HFFc6 (cell line): ENCODE measurements at regions not wholly inside any gene's neighbourhood (a gene's known extent, or its start where the extent isn't known, plus 50 kb on each side); places are given as distances from the start of the nearest gene placed in this dataset.

Experiments
- DNase-seq: peaks from one replicate; pipeline ENCODE4 v3.0.0-alpha.2; 2018
- H3K27ac Mint-ChIP-seq: 2 replicates; pipeline ENCODE4 v1.8.0; 2020; ENCODE audit warnings: mild to moderate bottlenecking, mixed read lengths
- H3K27me3 Mint-ChIP-seq: 2 replicates; pipeline ENCODE4 v1.8.0; 2021; ENCODE audit warnings: mild to moderate bottlenecking, moderate library complexity, mixed read lengths; ENCODE audit not compliant: insufficient read depth
- H3K36me3 Mint-ChIP-seq: 2 replicates; pipeline ENCODE4 v1.8.0; 2021; ENCODE audit warnings: low read depth, mixed read lengths
- H3K4me1 Mint-ChIP-seq: 2 replicates; pipeline ENCODE4 v1.8.0; 2020; ENCODE audit warnings: low read depth, mixed read lengths
- H3K4me3 Mint-ChIP-seq: 2 replicates; pipeline ENCODE4 v1.8.0; 2020; ENCODE audit warnings: mild to moderate bottlenecking, moderate library complexity, mixed read lengths
- H3K9me3 Mint-ChIP-seq: 2 replicates; pipeline ENCODE4 v1.8.0; 2020; ENCODE audit warnings: mild to moderate bottlenecking, mixed read lengths
- TF ChIP-seq, protein P1 (sequence below): fragments of 200-600 bp; sonication (generic); IDR thresholded peaks from 2 replicates; pipeline ENCODE4 v1.5.0; 2021; ENCODE audit warnings: antibody characterized with exemption, mild to moderate bottlenecking

DNA sequence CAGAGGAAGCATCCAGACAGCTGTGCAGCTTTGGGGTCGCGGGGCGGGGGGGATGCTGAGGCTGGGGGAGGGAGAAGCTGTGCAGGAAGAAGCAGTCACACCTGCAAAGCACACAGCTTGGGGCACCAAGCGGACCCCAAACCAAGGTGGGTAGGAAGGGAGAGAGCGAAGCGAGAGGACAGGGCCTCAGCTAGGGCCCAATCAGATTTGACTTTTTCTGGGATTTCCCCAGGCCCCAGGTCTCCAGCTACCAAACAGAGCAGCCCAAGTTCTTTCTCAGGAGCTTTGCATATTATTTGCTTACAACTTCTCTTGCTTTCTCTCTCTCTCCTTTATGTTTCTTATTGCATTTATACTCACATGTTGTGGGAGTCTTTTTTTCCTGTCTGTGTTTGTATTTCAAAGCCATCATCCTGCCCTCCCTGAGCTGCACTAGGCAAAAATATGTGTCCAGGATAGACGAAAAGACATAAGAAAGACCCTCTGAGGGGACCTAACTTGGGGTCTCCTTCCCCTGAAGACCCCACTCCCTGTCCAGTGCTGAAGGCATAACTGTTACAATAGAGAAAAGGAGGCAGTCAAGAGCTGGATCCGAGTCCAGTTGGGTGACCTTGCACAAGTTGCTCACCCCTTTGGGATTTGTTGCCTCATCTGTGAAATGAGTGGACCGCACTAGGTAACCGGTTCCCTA, 50.6 kb upstream of the SMNDC1 start:
- Mint-ChIP-seq H3K4me3 (no peak overlapping the region), H3K27ac (peak overlapping the region; percentile 46), H3K9me3 (no peaks in the 10 kb centered on the region), H3K4me1 (peaks cover 94% of the 10 kb centered on the region), H3K36me3 (peaks cover 4% of the 10 kb centered on the region; the same call in 1 of the 2 replicates), H3K27me3 (no peaks in the 10 kb centered on the region; the same call in 1 of the 2 replicates)
- no peak for DNase-seq
- TF ChIP-seq, protein P1, sequence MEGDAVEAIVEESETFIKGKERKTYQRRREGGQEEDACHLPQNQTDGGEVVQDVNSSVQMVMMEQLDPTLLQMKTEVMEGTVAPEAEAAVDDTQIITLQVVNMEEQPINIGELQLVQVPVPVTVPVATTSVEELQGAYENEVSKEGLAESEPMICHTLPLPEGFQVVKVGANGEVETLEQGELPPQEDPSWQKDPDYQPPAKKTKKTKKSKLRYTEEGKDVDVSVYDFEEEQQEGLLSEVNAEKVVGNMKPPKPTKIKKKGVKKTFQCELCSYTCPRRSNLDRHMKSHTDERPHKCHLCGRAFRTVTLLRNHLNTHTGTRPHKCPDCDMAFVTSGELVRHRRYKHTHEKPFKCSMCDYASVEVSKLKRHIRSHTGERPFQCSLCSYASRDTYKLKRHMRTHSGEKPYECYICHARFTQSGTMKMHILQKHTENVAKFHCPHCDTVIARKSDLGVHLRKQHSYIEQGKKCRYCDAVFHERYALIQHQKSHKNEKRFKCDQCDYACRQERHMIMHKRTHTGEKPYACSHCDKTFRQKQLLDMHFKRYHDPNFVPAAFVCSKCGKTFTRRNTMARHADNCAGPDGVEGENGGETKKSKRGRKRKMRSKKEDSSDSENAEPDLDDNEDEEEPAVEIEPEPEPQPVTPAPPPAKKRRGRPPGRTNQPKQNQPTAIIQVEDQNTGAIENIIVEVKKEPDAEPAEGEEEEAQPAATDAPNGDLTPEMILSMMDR, result no peak

DNA sequence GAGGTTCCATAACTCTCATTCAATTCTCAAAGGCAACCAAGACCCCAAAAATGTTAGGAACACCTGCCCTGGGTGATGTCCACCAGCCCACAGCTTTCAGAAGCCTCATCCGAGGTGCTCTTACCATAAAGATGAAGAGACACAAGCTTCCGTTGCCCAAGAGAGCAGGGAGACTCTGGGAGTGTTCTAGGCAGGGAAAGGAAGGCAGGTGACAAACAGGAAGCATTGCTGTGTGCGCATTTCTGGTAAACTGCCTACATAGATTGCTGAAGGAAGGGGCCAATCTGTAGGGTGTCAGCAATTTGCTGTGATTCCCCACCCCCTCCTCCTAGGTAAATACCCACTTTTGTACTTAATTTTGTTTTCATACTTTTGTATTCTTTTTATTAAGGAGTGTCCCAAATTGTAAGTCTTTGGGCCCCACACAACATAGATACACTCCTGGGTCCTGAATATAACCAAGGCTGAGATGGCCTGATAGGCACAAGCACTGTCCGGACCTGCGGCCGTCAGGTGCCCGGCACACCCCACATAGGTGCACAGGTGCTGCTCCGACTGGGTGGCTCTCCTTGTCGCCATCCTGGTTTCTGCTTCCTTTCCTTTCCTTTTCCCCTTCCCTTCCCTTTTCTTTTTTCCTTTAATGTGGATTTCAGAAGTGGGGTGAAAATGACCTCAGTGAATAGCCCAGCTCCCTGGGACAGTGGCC, 51.4 kb upstream of the SMNDC1 start:
- DNase-seq, result no peak
- H3K4me1 Mint-ChIP-seq, result peaks cover 92% of the 10 kb centered on the region
- no peaks in the 10 kb centered on the region for H3K9me3 Mint-ChIP-seq
- no peaks in the 10 kb centered on the region; the same call in 1 of the 2 replicates for H3K27me3 Mint-ChIP-seq
- H3K27ac Mint-ChIP-seq, result peak overlapping the region; percentile 94
- no peak overlapping the region for H3K4me3 Mint-ChIP-seq
- H3K36me3 Mint-ChIP-seq, result peaks cover 4% of the 10 kb centered on the region; the same call in 1 of the 2 replicates
- TF ChIP-seq, protein P1, result no peak

DNA sequence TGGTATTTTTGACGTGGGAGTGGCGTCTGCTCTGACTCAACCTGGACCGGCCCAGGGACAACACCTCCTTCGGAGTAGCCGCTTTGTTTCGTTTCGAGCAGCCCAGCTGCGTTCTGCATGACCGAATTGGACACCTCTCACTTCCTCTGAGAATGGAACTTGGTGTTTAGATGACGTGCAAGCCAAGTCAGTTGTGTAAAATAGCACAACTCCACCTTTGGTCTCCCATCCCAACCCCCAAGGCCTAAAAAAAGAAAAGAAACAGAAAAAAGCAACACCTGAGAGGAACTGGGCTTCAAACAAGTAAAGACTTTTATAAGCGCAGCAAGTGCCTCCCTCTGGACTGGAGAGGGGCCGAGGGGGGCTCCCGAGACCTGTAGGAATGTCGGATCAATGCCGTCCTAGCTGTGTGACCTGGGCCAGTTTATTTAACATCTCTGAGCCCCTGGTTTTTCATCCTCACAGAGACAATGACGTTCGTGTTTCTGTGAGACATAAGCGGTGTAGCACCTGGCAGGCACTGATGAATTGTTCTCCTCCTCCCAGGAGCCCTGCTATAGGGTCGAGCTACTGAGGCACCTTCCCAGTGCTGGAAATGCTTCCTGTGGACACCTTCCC, 52.0 kb upstream of the SMNDC1 start:
- Mint-ChIP-seq H3K27ac (peak overlapping the region; percentile 94), H3K9me3 (no peaks in the 10 kb centered on the region), H3K4me3 (peak overlapping the region; percentile 63), H3K4me1 (peaks cover 89% of the 10 kb centered on the region), H3K36me3 (no peaks in the 10 kb centered on the region; the same call in 1 of the 2 replicates), H3K27me3 (no peaks in the 10 kb centered on the region; the same call in 1 of the 2 replicates)
- TF ChIP-seq, protein P1, result no peak
- DNase-seq, result no peak

DNA sequence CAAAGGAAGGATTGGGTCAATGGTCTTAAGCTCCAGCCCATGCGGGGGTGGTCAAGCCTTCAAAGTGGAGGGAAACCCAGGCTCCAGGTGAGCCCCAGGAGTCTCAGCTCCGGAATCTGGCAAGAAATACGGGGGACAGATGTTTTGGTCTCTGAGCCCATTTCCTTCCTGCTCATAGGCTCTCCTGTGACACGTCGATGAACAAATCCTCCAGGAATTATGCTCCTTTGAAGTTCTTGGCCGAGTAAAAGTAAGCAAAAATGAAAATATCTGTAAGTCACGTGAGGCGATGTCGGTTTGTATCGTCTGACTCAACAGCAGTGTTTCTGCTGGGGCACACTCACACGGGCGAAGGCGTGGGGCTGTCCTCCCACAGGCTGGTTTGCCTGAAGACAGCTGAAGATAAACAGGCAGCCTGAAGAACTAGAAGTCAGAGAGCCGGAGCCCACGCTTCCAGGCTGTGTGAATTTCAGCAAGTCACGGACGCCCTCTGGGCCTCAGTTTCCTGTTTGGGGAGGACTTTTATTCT, 52.6 kb upstream of the SMNDC1 start:
- H3K9me3 Mint-ChIP-seq, result no peaks in the 10 kb centered on the region
- peak overlapping the region; percentile 63 for H3K4me3 Mint-ChIP-seq
- H3K27me3 Mint-ChIP-seq, result no peaks in the 10 kb centered on the region; the same call in 1 of the 2 replicates
- peaks cover 87% of the 10 kb centered on the region for H3K4me1 Mint-ChIP-seq
- TF ChIP-seq, protein P1, result no peak
- H3K27ac Mint-ChIP-seq, result peak overlapping the region; percentile 94
- peak; percentile 96 for DNase-seq
- no peaks in the 10 kb centered on the region for H3K36me3 Mint-ChIP-seq

DNA sequence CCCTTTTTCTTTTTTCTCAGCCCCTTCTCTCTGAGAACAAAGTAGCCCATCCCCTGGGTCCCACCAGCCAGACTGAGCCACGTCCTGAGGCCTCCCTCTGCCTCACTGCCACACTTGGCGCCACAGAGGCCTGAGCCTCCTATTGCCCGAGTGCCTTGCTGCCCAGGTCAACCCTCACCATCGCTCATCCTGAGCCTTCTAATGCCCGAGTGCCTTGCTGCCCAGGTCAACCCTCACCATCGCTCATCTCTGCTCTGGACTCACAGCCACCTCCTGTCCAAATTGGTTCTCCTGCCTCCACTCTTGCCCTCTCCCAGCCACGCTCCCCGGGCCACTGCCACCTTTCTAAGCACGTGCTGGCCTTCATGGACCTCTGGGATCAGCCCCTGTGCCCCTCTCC, 53.2 kb upstream of the SMNDC1 start:
- Mint-ChIP-seq H3K27ac (peak overlapping the region; percentile 94), H3K9me3 (no peaks in the 10 kb centered on the region), H3K4me1 (peaks cover 81% of the 10 kb centered on the region), H3K4me3 (peak overlapping the region; percentile 63; the same call in 1 of the 2 replicates), H3K27me3 (no peaks in the 10 kb centered on the region; the same call in 1 of the 2 replicates), H3K36me3 (no peaks in the 10 kb centered on the region)
- DNase-seq, result no peak
- TF ChIP-seq, protein P1, result no peak
